ENCODE measurements at regions not wholly inside any gene's neighbourhood (a gene's known extent, or its start where the extent isn't known, plus 50 kb on each side); places are given as distances from the start of the nearest gene placed in this dataset.

GRCh38 chr14:30243805-30244204 lies 315.2 kb upstream of the G2E3 start:
- ChIA-PET CTCF (no interaction called here), SMC1A (ENCODE audit: uncharacterized antibody, unreplicated experiment) (no interaction called here), RAD21 (ENCODE audit: unreplicated experiment) (no interaction called here), POLR2A (interaction anchor here (0.6 kb wide), 1 partner anchor 196 kb away, joined by 5 read pairs; no protein-coding TSS in a partner anchor)
- no peaks in the 10 kb centered on the region for H3K9me3 ChIP-seq (replicated peaks; ENCODE audit: control insufficient read depth, insufficient read depth, low read length)
- no peaks in the 10 kb centered on the region for H3K4me1 ChIP-seq (ENCODE audit: control insufficient read depth, insufficient read depth, low read length)
- in situ Hi-C loops (cut with MboI), result no loop called here
- ATAC-seq, result no peak
- H3K4me3 ChIP-seq, result no peak overlapping the region
- 0% methylated on average over 1 of the region's 1 CpG for WGBS (ENCODE audit: insufficient coverage, insufficient replicate concordance, low lambda C conversion rate, missing lambda C conversion rate)
- TF ChIP-seq MYC (IDR thresholded peaks at IDR 0.05; ENCODE audit: insufficient read depth, insufficient read length, insufficient replicate concordance, low read length, severe bottlenecking), result no peak
- no peak for TF ChIP-seq E2F8 (IDR thresholded peaks at IDR 0.05; ENCODE audit: low read depth, partially characterized antibody)
- no peak for TF ChIP-seq POLR2AphosphoS2 (IDR thresholded peaks at IDR 0.05; ENCODE audit: low read depth, low read length)
- TF ChIP-seq CHD4 (IDR thresholded peaks at IDR 0.05), result no peak
- no peak for TF ChIP-seq EP300 (IDR thresholded peaks at IDR 0.05; ENCODE audit: borderline replicate concordance in 1 of 2, control insufficient read depth in 1 of 2, low read depth in 2 of 2, low read length in 2 of 2)
- TF ChIP-seq MEF2B (IDR thresholded peaks at IDR 0.05; ENCODE audit: partially characterized antibody, poor library complexity, severe bottlenecking), result no peak
- TF ChIP-seq TCF7 (IDR thresholded peaks at IDR 0.05; ENCODE audit: borderline replicate concordance), result no peak
- TF ChIP-seq ZNF207 (IDR thresholded peaks at IDR 0.05; ENCODE audit: borderline replicate concordance), result no peak
- no peak for TF ChIP-seq BCL3 (IDR thresholded peaks at IDR 0.05; ENCODE audit: borderline replicate concordance, insufficient read depth, low read depth, low read length, poor library complexity, severe bottlenecking)
- no peak for TF ChIP-seq SREBF1 (IDR thresholded peaks at IDR 0.05; ENCODE audit: low read length)
- TF ChIP-seq NKRF (conservative IDR thresholded peaks at IDR 0.05), result no peak
- TF ChIP-seq MLLT1 (IDR thresholded peaks at IDR 0.05), result no peak
- no peak for TF ChIP-seq CBX5 (IDR thresholded peaks at IDR 0.05; ENCODE audit: low read depth)
- TF ChIP-seq PKNOX1 (IDR thresholded peaks at IDR 0.05), result no peak
- DNase-seq (ENCODE audit: low read depth, low spot score), result no peak
- no peaks in the 10 kb centered on the region for H3K79me2 ChIP-seq (ENCODE audit: control insufficient read depth, insufficient read depth, low read length)
- H3K4me2 ChIP-seq (ENCODE audit: control insufficient read depth, insufficient read depth), result no peak overlapping the region
- no peaks in the 10 kb centered on the region for H3K36me3 ChIP-seq (ENCODE audit: control insufficient read depth in 2 of 2, insufficient read depth in 2 of 2, low read length in 1 of 2)
- H3K27me3 ChIP-seq (replicated peaks in 1 of 2; ENCODE audit: control insufficient read depth in 2 of 2, insufficient read depth in 2 of 2, low read length in 1 of 2), result no peaks in the 10 kb centered on the region
- no peaks in the 10 kb centered on the region for H4K20me1 ChIP-seq (ENCODE audit: control insufficient read depth, insufficient read depth)
- H3K27ac ChIP-seq (ENCODE audit: control insufficient read depth, insufficient read depth), result no peak overlapping the region
- H3K9ac ChIP-seq (ENCODE audit: control insufficient read depth, insufficient read depth, low read length), result no peak overlapping the region
- intact Hi-C loops (cut with micrococcal nuclease; ENCODE audit: unreplicated experiment), result no loop called here
- BruUV-seq (replicated peaks), result no TSS peak
- no peak for FAIRE-seq
- no peak overlapping the region for H2AFZ ChIP-seq (ENCODE audit: control insufficient read depth, low read depth, low read length)

All from GM12878 (cell line).